HEK293T (cell line): ENCODE measurements at regions not wholly inside any gene's neighbourhood (a gene's known extent, or its start where the extent isn't known, plus 50 kb on each side); places are given as distances from the start of the nearest gene placed in this dataset.

Experiments used
- CTCF ChIA-PET: fragments of 350-600 bp; formaldehyde crosslinking; extraction: SDS; loops from one replicate; lab custom pipeline; 2021; ENCODE audit warnings: antibody characterized with exemption, inconsistent platforms; lab: Yijun Ruan, JAX
- POLR2A ChIA-PET: fragments of 350-600 bp; formaldehyde crosslinking; extraction: SDS; loops from one replicate; lab custom pipeline; 2020; ENCODE audit warnings: antibody characterized with exemption, inconsistent platforms; lab: Yijun Ruan, JAX
- DNase-seq: peaks from one replicate; pipeline ENCODE4 v3.0.0; 2012; ENCODE audit warnings: mixed read lengths; ENCODE audit errors: extremely low spot score
- ARNT ChIP-seq: fragments of 450-650 bp; IDR thresholded peaks from 2 replicates; pipeline ENCODE4 v1.6.1; 2017; ENCODE audit warnings: mild to moderate bottlenecking
- BHLHE40 ChIP-seq: fragments of 450-650 bp; IDR thresholded peaks from 2 replicates; pipeline ENCODE4 v1.6.1; 2016; ENCODE audit warnings: mild to moderate bottlenecking, moderate library complexity, borderline replicate concordance
- CTBP1 ChIP-seq: fragments of 450-650 bp; IDR thresholded peaks from 2 replicates; pipeline ENCODE4 v1.6.1; 2016; ENCODE audit warnings: borderline replicate concordance
- ELF4 ChIP-seq: fragments of 450-650 bp; IDR thresholded peaks from 2 replicates; pipeline ENCODE4 v1.6.1; 2017; ENCODE audit warnings: antibody characterized with exemption
- FOXA1 ChIP-seq: fragments of 450-650 bp; IDR thresholded peaks from 2 replicates; pipeline ENCODE4 v1.6.1; 2016; ENCODE audit warnings: mild to moderate bottlenecking
- FOXK2 ChIP-seq: fragments of 450-650 bp; IDR thresholded peaks from 2 replicates; pipeline ENCODE4 v1.6.1; 2016; ENCODE audit warnings: mild to moderate bottlenecking
- FOXM1 ChIP-seq: fragments of 450-650 bp; IDR thresholded peaks from 2 replicates; pipeline ENCODE4 v1.6.1; 2017; ENCODE audit warnings: mild to moderate bottlenecking, borderline replicate concordance
- HDGF ChIP-seq: fragments of 450-650 bp; IDR thresholded peaks from 2 replicates; pipeline ENCODE4 v1.6.1; 2017; ENCODE audit warnings: antibody characterized with exemption, borderline replicate concordance
- L3MBTL2 ChIP-seq: fragments of 450-650 bp; conservative IDR thresholded peaks from 2 replicates; pipeline ENCODE4 v1.6.1; 2016; ENCODE audit warnings: mild to moderate bottlenecking
- LEF1 ChIP-seq: fragments of 450-650 bp; IDR thresholded peaks from 2 replicates; pipeline ENCODE4 v1.6.1; 2017; ENCODE audit warnings: mild to moderate bottlenecking, borderline replicate concordance
- NFRKB ChIP-seq: fragments of 450-650 bp; IDR thresholded peaks from 2 replicates; pipeline ENCODE4 v1.6.1; 2016; ENCODE audit warnings: mild to moderate bottlenecking, moderate library complexity
- SP1 ChIP-seq: fragments of 450-650 bp; IDR thresholded peaks from 2 replicates; pipeline ENCODE4 v1.6.1; 2017
- SUZ12 ChIP-seq: fragments of 450-650 bp; IDR thresholded peaks from 2 replicates; pipeline ENCODE4 v1.6.1; 2016; ENCODE audit warnings: mild to moderate bottlenecking
- TARDBP ChIP-seq: fragments of 450-650 bp; IDR thresholded peaks from 2 replicates; pipeline ENCODE4 v1.6.1; 2016
- ZNF384 ChIP-seq: fragments of 450-650 bp; IDR thresholded peaks from 2 replicates; pipeline ENCODE4 v1.6.1; 2016
- TF ChIP-seq, protein P1 (sequence below): fragments of 450-650 bp; IDR thresholded peaks from 2 replicates; pipeline ENCODE4 v1.6.1; 2016

DNA sequence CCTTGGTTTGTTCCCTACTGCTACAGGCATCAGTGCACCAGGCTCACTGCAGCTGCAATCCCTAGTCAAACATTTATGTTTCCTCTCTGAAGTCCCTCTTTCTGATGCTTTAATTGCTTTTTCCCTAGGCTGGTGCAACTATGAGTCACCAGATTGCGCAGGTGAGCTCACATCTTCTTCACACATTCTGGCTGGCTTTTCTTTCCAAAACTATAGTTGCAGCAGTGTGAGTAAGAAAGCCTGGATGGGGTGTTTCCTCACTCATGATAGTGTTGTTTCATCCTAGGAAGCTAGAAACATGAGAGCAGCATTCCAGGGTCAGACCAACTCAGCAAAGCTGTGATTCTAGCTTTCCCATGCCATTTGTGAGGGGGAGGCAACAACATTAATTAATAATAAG, 296.4 kb downstream of the PAX1 start:
- ChIA-PET CTCF (no interaction called here), POLR2A (no interaction called here)
- TF ChIP-seq NFRKB = no peak
- TF ChIP-seq LEF1 = no peak
- no peak for TF ChIP-seq SUZ12
- TF ChIP-seq SP1 = no peak
- no peak for TF ChIP-seq CTBP1
- TF ChIP-seq TARDBP = no peak
- TF ChIP-seq ARNT = no peak
- no peak for TF ChIP-seq FOXM1
- TF ChIP-seq FOXA1 = no peak
- TF ChIP-seq BHLHE40 = no peak
- TF ChIP-seq FOXK2 = no peak
- TF ChIP-seq ZNF384 = no peak
- no peak for TF ChIP-seq ELF4
- TF ChIP-seq, protein P1, sequence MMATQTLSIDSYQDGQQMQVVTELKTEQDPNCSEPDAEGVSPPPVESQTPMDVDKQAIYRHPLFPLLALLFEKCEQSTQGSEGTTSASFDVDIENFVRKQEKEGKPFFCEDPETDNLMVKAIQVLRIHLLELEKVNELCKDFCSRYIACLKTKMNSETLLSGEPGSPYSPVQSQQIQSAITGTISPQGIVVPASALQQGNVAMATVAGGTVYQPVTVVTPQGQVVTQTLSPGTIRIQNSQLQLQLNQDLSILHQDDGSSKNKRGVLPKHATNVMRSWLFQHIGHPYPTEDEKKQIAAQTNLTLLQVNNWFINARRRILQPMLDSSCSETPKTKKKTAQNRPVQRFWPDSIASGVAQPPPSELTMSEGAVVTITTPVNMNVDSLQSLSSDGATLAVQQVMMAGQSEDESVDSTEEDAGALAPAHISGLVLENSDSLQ = no peak
- no peak for TF ChIP-seq L3MBTL2
- no peak for TF ChIP-seq HDGF
- no peak for DNase-seq

- DNase-seq = no peak
- ChIA-PET POLR2A (no interaction called here), CTCF (interaction anchor here (0.7 kb wide), 1 partner anchor 389 kb away, joined by 3 read pairs; no protein-coding TSS in a partner anchor)
- TF ChIP-seq SP1 (no peak), FOXK2 (no peak), FOXA1 (no peak), FOXM1 (no peak), ELF4 (no peak), ZNF384 (no peak), L3MBTL2 (no peak)
- TF ChIP-seq, protein P1 = no peak
Measured at GRCh38 chr20:21995461-21995860, 290.0 kb downstream of the PAX1 start.

DNA sequence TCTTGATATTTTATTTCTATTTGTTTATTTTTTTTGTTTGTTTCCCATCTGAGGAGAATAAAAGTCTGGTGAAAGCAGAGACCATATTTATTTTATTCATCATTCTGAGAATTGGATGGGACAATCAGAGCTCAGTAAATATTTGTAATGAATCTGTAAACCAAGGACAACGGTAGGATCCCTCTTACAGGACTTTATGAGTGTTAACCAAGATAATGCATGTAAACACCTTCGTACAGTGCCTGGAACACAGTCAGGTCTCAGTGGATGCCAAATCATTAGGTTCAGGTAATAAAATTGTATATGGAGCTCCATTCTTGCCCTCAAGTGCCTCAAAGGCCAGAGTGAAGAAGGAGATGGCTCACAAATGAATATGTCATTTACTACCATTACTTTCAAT, 288.7 kb downstream of the PAX1 start:
- TF ChIP-seq FOXA1 (no peak), ZNF384 (no peak), SP1 (no peak), TARDBP (no peak), NFRKB (no peak), FOXK2 (no peak), CTBP1 (no peak), FOXM1 (no peak), HDGF (no peak), LEF1 (no peak)
- ChIA-PET CTCF (no interaction called here), POLR2A (no interaction called here)
- DNase-seq = no peak

- POLR2A ChIA-PET = no interaction called here
Measured at GRCh38 chr20:21982559-21982958, 277.1 kb downstream of the PAX1 start.

DNA sequence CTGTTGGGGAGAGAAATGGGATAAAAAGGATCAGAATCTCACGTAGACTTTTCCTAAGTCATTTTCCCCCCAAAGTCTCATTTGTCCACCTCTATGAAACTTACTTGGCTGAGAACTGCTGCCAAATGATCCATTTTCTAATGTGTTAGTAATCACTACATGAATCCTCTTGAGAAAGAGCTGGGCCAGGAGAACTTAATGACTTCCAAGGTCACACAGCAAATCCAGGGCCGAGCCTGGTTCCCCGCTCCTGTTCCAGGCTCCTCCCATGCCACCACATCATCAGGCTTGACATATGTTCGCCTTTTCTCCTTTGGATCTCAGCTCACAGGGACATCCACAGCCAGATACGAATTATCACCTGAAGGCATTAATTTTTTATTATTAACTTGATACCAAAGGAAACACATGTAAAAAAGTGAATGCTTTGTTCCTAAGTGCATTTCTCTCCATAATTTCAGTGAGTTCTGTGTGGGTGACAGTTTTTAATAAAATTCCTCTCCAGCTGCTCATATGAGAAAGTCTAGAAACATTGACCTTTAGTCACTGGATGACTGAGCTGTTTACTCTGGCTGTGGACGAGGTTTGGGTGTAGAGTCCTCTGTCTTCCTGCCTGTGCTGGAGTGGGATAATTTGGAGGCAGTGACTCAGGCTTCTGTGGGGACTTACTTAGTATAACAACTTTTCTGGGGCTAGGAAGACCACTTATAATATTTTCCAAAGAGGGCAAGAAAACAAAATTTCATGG, 276.3 kb downstream of the PAX1 start:
- ChIA-PET CTCF (interaction anchor here (0.6 kb wide), 1 partner anchor 71 kb away, joined by 5 read pairs; no protein-coding TSS in a partner anchor), POLR2A (no interaction called here)
- no peak for TF ChIP-seq BHLHE40
- no peak for TF ChIP-seq HDGF
- no peak for TF ChIP-seq ARNT
- no peak for TF ChIP-seq ZNF384
- TF ChIP-seq, protein P1 = no peak
- no peak for TF ChIP-seq ELF4
- no peak for TF ChIP-seq LEF1
- TF ChIP-seq TARDBP = no peak
- TF ChIP-seq SP1 = no peak
- TF ChIP-seq SUZ12 = no peak
- DNase-seq = no peak

More at GRCh38 chr20:21982559-21982958, 277.1 kb downstream of the PAX1 start:
- DNase-seq = no peak
- TF ChIP-seq L3MBTL2 (no peak), SUZ12 (no peak), FOXA1 (no peak)
- CTCF ChIA-PET = interaction anchor here (0.6 kb wide), 1 partner anchor 70 kb away, joined by 5 read pairs; no protein-coding TSS in a partner anchor

DNA sequence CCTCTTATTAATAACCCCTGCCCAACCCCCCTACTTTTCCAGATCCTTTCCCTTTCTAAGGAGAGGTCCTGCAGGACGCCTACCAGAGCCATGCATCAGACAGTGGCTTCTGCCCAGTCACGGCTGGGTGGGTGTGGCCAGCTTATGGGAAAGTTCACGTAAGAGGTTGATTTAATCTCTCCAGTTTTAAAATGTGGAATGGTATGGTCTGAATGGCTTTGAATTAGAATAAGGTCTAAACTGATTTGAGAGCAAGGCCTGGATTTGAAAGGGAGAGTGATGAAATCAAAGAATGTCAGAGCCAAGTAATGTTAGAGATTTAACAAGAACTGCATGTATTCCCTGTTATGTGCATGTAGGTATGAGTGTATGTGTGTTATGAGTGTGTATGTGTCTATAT, 275.7 kb downstream of the PAX1 start:
- ChIA-PET CTCF (no interaction called here), POLR2A (no interaction called here)
- TF ChIP-seq, protein P1 = no peak
- TF ChIP-seq FOXM1 (no peak), FOXK2 (no peak), CTBP1 (no peak)
- DNase-seq = no peak

- no peak for DNase-seq
- TF ChIP-seq LEF1 = no peak
- TF ChIP-seq ELF4 = no peak
- no peak for TF ChIP-seq SP1
- no peak for TF ChIP-seq FOXM1
- POLR2A ChIA-PET = no interaction called here
- CTCF ChIA-PET = no interaction called here
Measured at GRCh38 chr20:21971436-21971835, 266.0 kb downstream of the PAX1 start.
